H1 (cell line): ENCODE measurements at regions not wholly inside any gene's neighbourhood (a gene's known extent, or its start where the extent isn't known, plus 50 kb on each side); places are given as distances from the start of the nearest gene placed in this dataset.

ENCODE experiments used
- CTCF ChIA-PET: fragments of 300-600 bp; sonication (Branson Sonifier 250); formaldehyde crosslinking; loops from one replicate; lab custom pipeline; 2021; ENCODE audit not compliant: partially characterized antibody; lab: Charles Lee
- POLR2A ChIA-PET: fragments of 300-600 bp; sonication (Branson Sonifier 250); formaldehyde crosslinking; loops from one replicate; lab custom pipeline; 2021; ENCODE audit warnings: inconsistent platforms; ENCODE audit not compliant: partially characterized antibody; lab: Charles Lee
- DNase-seq, 2 experiments: peaks; one replicate each; pipeline versions ENCODE4 v3.0.0 to v3.0.0-alpha.2; 2010 to 2022; ENCODE audit warnings: low spot score in 2 of 2, low read depth in 1 of 2, mixed read lengths in 1 of 2
- FAIRE-seq: peaks from 2 replicates; lab custom pipeline; 2011; peaks lifted over from hg19 to GRCh38; lab: Jason Lieb, UNC
- H2AFZ ChIP-seq: 2 replicates; pipeline ENCODE4 v1.8.1; 2012; ENCODE audit warnings: low read length, inconsistent platforms
- H2AK5ac ChIP-seq: 2 replicates; pipeline ENCODE4 v1.6.1; 2013; ENCODE audit warnings: low read depth, low read length
- H2BK120ac ChIP-seq: replicated peaks from 2 replicates; pipeline ENCODE3; 2013; ENCODE audit warnings: low read depth, low read length, inconsistent platforms
- H2BK12ac ChIP-seq: 2 replicates; pipeline ENCODE4 v1.6.1; 2013; ENCODE audit warnings: low read depth, low read length
- H2BK15ac ChIP-seq: 2 replicates; pipeline ENCODE4 v1.6.1; 2013; ENCODE audit warnings: low read length
- H2BK20ac ChIP-seq: 2 replicates; pipeline ENCODE4 v1.6.1; 2013; ENCODE audit warnings: low read length
- H2BK5ac ChIP-seq: 2 replicates; pipeline ENCODE4 v1.6.1; 2013; ENCODE audit warnings: low read depth, low read length
- H3K14ac ChIP-seq: 2 replicates; pipeline ENCODE4 v1.6.1; 2013; ENCODE audit warnings: inconsistent platforms; ENCODE audit not compliant: insufficient read length
- H3K18ac ChIP-seq: 2 replicates; pipeline ENCODE4 v1.6.1; 2013; ENCODE audit warnings: low read length; ENCODE audit errors: extremely low read depth
- H3K23ac ChIP-seq: 2 replicates; pipeline ENCODE4 v1.6.1; 2013; ENCODE audit warnings: inconsistent platforms; ENCODE audit not compliant: insufficient read length
- H3K23me2 ChIP-seq: 2 replicates; pipeline ENCODE4 v1.6.1; 2013; ENCODE audit warnings: low read depth, low read length
- H3K27ac ChIP-seq: 2 replicates; pipeline ENCODE4 v1.6.1; 2011; ENCODE audit warnings: low read depth, low read length, inconsistent platforms
- H3K27me3 ChIP-seq, 4 experiments: replicated peaks in 1 of 4; 1 replicate in 1 of 4; 2 replicates in 3 of 4; pipeline versions ENCODE4 v1.6.1 to v1.8.1; 2011 to 2013; ENCODE audit warnings: low read length in 3 of 4, mild to moderate bottlenecking in 3 of 4, inconsistent platforms in 2 of 4, mixed read lengths in 2 of 4, moderate library complexity in 1 of 4; ENCODE audit not compliant: control insufficient read depth in 3 of 4, insufficient read depth in 3 of 4; ENCODE audit errors: extremely low read depth in 1 of 4
- H3K36me3 ChIP-seq, 4 experiments: 2 replicates each; pipeline versions ENCODE4 v1.6.1 to v1.8.1; 2011 to 2013; ENCODE audit warnings: mild to moderate bottlenecking in 4 of 4, low read length in 3 of 4, moderate library complexity in 2 of 4, control low read depth in 1 of 4, inconsistent platforms in 1 of 4; ENCODE audit not compliant: insufficient read depth in 4 of 4, control insufficient read depth in 2 of 4
- H3K4ac ChIP-seq: replicated peaks from 2 replicates; pipeline ENCODE3; 2013; ENCODE audit warnings: low read length, low read depth, mixed read lengths, inconsistent platforms; ENCODE audit not compliant: insufficient read length
- H3K4me1 ChIP-seq, 4 experiments: replicated peaks in 1 of 4; 1 replicate in 1 of 4; 2 replicates in 3 of 4; pipeline versions ENCODE4 v1.6.1 to v1.8.1; 2011 to 2013; ENCODE audit warnings: low read length in 3 of 4, inconsistent platforms in 2 of 4, mixed read lengths in 1 of 4; ENCODE audit not compliant: insufficient read depth in 4 of 4, control insufficient read depth in 3 of 4
- H3K4me2 ChIP-seq, 2 experiments: 2 replicates each; pipeline versions ENCODE4 v1.6.1 to v1.8.1; 2011 to 2013; ENCODE audit warnings: low read depth in 2 of 2, low read length in 2 of 2, control low read depth in 1 of 2, inconsistent platforms in 1 of 2, mild to moderate bottlenecking in 1 of 2; ENCODE audit not compliant: insufficient read depth in 1 of 2
- H3K4me3 ChIP-seq, 4 experiments: fragments of 200-600, 300-600 bp in 1 of 4; sonication (generic), shearing (Covaris generic), sonication (Bioruptor Twin) in 1 of 4; 2 replicates each; pipeline versions ENCODE4 v1.5.1 to v1.8.1; 2011 to 2016; ENCODE audit warnings: low read length in 4 of 4, low read depth in 3 of 4, control low read depth in 2 of 4, inconsistent platforms in 2 of 4, mild to moderate bottlenecking in 2 of 4, mixed read lengths in 1 of 4, moderate library complexity in 1 of 4; ENCODE audit not compliant: insufficient read depth in 2 of 4; ENCODE audit errors: extremely low read depth in 1 of 4
- H3K56ac ChIP-seq: replicated peaks from 2 replicates; pipeline ENCODE3; 2013; ENCODE audit warnings: low read depth, mild to moderate bottlenecking, mixed read lengths, low read length, inconsistent platforms; ENCODE audit not compliant: insufficient read length
- H3K79me1 ChIP-seq: 2 replicates; pipeline ENCODE4 v1.6.1; 2013; ENCODE audit warnings: low read depth, low read length, control low read depth
- H3K79me2 ChIP-seq, 2 experiments: 2 replicates each; pipeline versions ENCODE4 v1.6.1 to v1.8.1; 2012 to 2013; ENCODE audit warnings: low read length in 2 of 2, mild to moderate bottlenecking in 2 of 2, inconsistent platforms in 1 of 2; ENCODE audit not compliant: insufficient read depth in 2 of 2, control insufficient read depth in 1 of 2
- H3K9ac ChIP-seq, 4 experiments: replicated peaks in 1 of 4; 1 replicate in 1 of 4; 2 replicates in 3 of 4; pipeline versions ENCODE4 v1.6.1 to v1.8.1; 2011 to 2013; ENCODE audit warnings: low read depth in 3 of 4, low read length in 3 of 4, control low read depth in 2 of 4, mild to moderate bottlenecking in 2 of 4, moderate library complexity in 2 of 4, inconsistent platforms in 1 of 4; ENCODE audit errors: extremely low read depth in 1 of 4
- H3K9me3 ChIP-seq, 2 experiments: 2 replicates each; pipeline versions ENCODE4 v1.6.1 to v1.8.1; 2012 to 2013; ENCODE audit warnings: mild to moderate bottlenecking in 2 of 2, moderate library complexity in 2 of 2, control low read depth in 1 of 2, inconsistent platforms in 1 of 2, low read depth in 1 of 2, low read length in 1 of 2, mixed read lengths in 1 of 2; ENCODE audit not compliant: insufficient read depth in 2 of 2
- H4K20me1 ChIP-seq, 2 experiments: replicated peaks in 1 of 2; 2 replicates each; pipeline versions ENCODE3 to v1.8.1; 2011 to 2013; ENCODE audit warnings: inconsistent platforms in 2 of 2, low read length in 2 of 2, mild to moderate bottlenecking in 1 of 2; ENCODE audit not compliant: insufficient read depth in 2 of 2, control insufficient read depth in 1 of 2
- H4K5ac ChIP-seq: 2 replicates; pipeline ENCODE4 v1.6.1; 2013; ENCODE audit warnings: low read length, low read depth, mixed read lengths, inconsistent platforms; ENCODE audit not compliant: insufficient read length
- H4K8ac ChIP-seq: 2 replicates; pipeline ENCODE4 v1.8.0; 2013; ENCODE audit warnings: mild to moderate bottlenecking, moderate library complexity, low read length, inconsistent platforms; ENCODE audit not compliant: insufficient read depth; ENCODE audit errors: extremely low read depth
- H4K91ac ChIP-seq: replicated peaks from 2 replicates; pipeline ENCODE3; 2013; ENCODE audit warnings: low read length, mixed read lengths, inconsistent platforms; ENCODE audit not compliant: insufficient read length
- E2F6 ChIP-seq: IDR thresholded peaks from 2 replicates; pipeline ENCODE4 v1.6.1; 2012; ENCODE audit warnings: inconsistent platforms
- HDAC6 ChIP-seq: IDR thresholded peaks from one replicate; pipeline ENCODE4 v1.7.1; 2012; ENCODE audit warnings: low read depth, mild to moderate bottlenecking, inconsistent platforms, low read length, moderate library complexity
- KDM1A ChIP-seq: fragments of 200-600, 300-600 bp; sonication (generic); IDR thresholded peaks from 2 replicates; pipeline ENCODE4 v1.7.1; 2016; ENCODE audit warnings: mild to moderate bottlenecking, low read length, borderline replicate concordance
- RFX5 ChIP-seq: IDR thresholded peaks from 2 replicates; pipeline ENCODE4 v1.6.1; 2011; ENCODE audit warnings: low read depth, low read length, improper control_type of control experiment, borderline replicate concordance
- SIN3A ChIP-seq, 2 experiments: IDR thresholded peaks in 1 of 2; conservative IDR thresholded peaks in 1 of 2; 2 replicates each; pipeline ENCODE4 v1.6.1; 2011 to 2012; ENCODE audit warnings: low read length in 2 of 2, improper control_type of control experiment in 1 of 2, low read depth in 1 of 2, mild to moderate bottlenecking in 1 of 2
- SP2 ChIP-seq: IDR thresholded peaks from 2 replicates; pipeline ENCODE4 v1.6.1; 2012; ENCODE audit warnings: mild to moderate bottlenecking, low read length, inconsistent platforms
- WGBS, 2 experiments: shearing (Covaris generic) in 1 of 2; methylation state at CpG; one replicate each; pipeline versions ENCODE4 v1.1.6 to v1.1.7; 2013 to 2015; ENCODE audit warnings: low lambda C conversion rate in 2 of 2, mixed read lengths in 2 of 2, inconsistent platforms in 1 of 2, low coverage in 1 of 2, missing lambda C conversion rate in 1 of 2; ENCODE audit not compliant: insufficient replicate concordance in 2 of 2, insufficient coverage in 1 of 2, insufficient read length in 1 of 2; ENCODE audit errors: extremely low coverage in 1 of 2, missing lambda C conversion rate in 1 of 2; 5-methylcytosine and 5-hydroxymethylcytosine counted together
- TF ChIP-seq, protein P1 (sequence below): IDR thresholded peaks from 2 replicates; pipeline ENCODE4 v1.6.1; 2011; ENCODE audit warnings: low read length, improper control_type of control experiment

- H4K8ac ChIP-seq = no peak overlapping the region
- H2BK20ac ChIP-seq = no peak overlapping the region
- no peak overlapping the region for H3K56ac ChIP-seq
- H3K23ac ChIP-seq = no peak overlapping the region
- H4K91ac ChIP-seq = no peak overlapping the region
- WGBS, 2 experiments = 85% methylated on average over 1 of the region's 1 CpG; no CpG with 5 or more reads in 1 of the 2 experiments
- no peaks in the 10 kb centered on the region for H4K20me1 ChIP-seq
- no peak overlapping the region for H2BK5ac ChIP-seq
- H3K9ac ChIP-seq = no peak overlapping the region
- no peaks in the 10 kb centered on the region for H3K27me3 ChIP-seq
- H3K9me3 ChIP-seq = no peaks in the 10 kb centered on the region
- no peak overlapping the region for H2BK15ac ChIP-seq
- no peaks in the 10 kb centered on the region for H3K79me1 ChIP-seq
- no peak overlapping the region for H2BK12ac ChIP-seq
- no peak overlapping the region for H3K27ac ChIP-seq
- TF ChIP-seq, protein P1, sequence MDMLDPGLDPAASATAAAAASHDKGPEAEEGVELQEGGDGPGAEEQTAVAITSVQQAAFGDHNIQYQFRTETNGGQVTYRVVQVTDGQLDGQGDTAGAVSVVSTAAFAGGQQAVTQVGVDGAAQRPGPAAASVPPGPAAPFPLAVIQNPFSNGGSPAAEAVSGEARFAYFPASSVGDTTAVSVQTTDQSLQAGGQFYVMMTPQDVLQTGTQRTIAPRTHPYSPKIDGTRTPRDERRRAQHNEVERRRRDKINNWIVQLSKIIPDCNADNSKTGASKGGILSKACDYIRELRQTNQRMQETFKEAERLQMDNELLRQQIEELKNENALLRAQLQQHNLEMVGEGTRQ = no peak
- TF ChIP-seq RFX5 (no peak), E2F6 (no peak), SIN3A (conservative IDR thresholded peaks at IDR 0.05 in 1 of 2, IDR thresholded peaks at IDR 0.05 in 1 of 2; ENCODE audit: low read depth in 1 of 2, low read length in 2 of 2) (no peak), KDM1A (no peak), SP2 (no peak), HDAC6 (no peak)
- no peak overlapping the region for H3K4me2 ChIP-seq
- CTCF ChIA-PET = no interaction called here
- no peak overlapping the region for H2AK5ac ChIP-seq
- POLR2A ChIA-PET = no interaction called here
- H3K23me2 ChIP-seq = no peaks in the 10 kb centered on the region; the same call in 1 of the 2 replicates
- no peaks in the 10 kb centered on the region for H3K79me2 ChIP-seq
- H3K4ac ChIP-seq = no peak overlapping the region
- H3K18ac ChIP-seq = no peak overlapping the region
- H3K4me3 ChIP-seq = no peak overlapping the region
- no peak overlapping the region for H2BK120ac ChIP-seq
- H3K4me1 ChIP-seq = no peaks in the 10 kb centered on the region; a peak in 2 of 7 replicates
- FAIRE-seq (no peak), DNase-seq (no peak)
- no peaks in the 10 kb centered on the region for H3K36me3 ChIP-seq
- H3K14ac ChIP-seq = no peak overlapping the region
- no peak overlapping the region for H4K5ac ChIP-seq
- H2AFZ ChIP-seq = no peak overlapping the region
These were observed 55.8 kb upstream of the SMARCA2 start for GRCh38 chr9:1959371-1959770.
